ENCODE measurements at regions not wholly inside any gene's neighbourhood (a gene's known extent, or its start where the extent isn't known, plus 50 kb on each side); places are given as distances from the start of the nearest gene placed in this dataset.

DNA sequence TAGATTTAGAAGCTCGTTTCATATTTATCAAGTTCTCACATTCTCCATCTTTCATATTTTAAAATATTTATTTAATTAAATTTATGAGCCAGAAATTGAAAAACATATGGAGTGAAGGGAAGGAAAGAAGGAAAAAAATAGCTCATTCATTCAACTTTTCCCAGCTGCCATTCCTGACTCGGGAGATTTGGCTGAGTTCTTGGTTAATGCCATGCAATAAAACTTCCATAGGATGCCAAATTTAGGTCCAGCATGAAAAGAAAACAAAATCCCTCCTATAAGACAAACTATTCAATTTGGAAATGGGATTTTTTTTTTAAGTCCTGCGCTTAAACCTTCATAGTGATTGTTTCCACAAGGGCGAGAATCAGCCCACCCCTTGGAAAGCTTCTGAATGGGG, 426.1 kb upstream of the TNP1 start:
- H3K9me2 ChIP-seq (ENCODE audit: insufficient read depth, low read length): no peaks in the 10 kb centered on the region
- no peak overlapping the region for H2AFZ ChIP-seq (ENCODE audit: low read length)
- no peaks in the 10 kb centered on the region for H3K4me1 ChIP-seq (ENCODE audit: insufficient read depth, low read length, poor library complexity, severe bottlenecking)
- no peak overlapping the region for H3K4me3 ChIP-seq (ENCODE audit: low read depth, low read length, poor library complexity, severe bottlenecking)
- H3K27ac ChIP-seq (ENCODE audit: low read depth, low read length, poor library complexity, severe bottlenecking): no peak overlapping the region
- no TSS peak for BruUV-seq (replicated peaks)
- H3K4me2 ChIP-seq (ENCODE audit: low read length): no peak overlapping the region
- TF ChIP-seq EZH2phosphoT487 (IDR thresholded peaks at IDR 0.05; ENCODE audit: borderline replicate concordance, low read depth, low read length): no peak
- TF ChIP-seq, protein P1, sequence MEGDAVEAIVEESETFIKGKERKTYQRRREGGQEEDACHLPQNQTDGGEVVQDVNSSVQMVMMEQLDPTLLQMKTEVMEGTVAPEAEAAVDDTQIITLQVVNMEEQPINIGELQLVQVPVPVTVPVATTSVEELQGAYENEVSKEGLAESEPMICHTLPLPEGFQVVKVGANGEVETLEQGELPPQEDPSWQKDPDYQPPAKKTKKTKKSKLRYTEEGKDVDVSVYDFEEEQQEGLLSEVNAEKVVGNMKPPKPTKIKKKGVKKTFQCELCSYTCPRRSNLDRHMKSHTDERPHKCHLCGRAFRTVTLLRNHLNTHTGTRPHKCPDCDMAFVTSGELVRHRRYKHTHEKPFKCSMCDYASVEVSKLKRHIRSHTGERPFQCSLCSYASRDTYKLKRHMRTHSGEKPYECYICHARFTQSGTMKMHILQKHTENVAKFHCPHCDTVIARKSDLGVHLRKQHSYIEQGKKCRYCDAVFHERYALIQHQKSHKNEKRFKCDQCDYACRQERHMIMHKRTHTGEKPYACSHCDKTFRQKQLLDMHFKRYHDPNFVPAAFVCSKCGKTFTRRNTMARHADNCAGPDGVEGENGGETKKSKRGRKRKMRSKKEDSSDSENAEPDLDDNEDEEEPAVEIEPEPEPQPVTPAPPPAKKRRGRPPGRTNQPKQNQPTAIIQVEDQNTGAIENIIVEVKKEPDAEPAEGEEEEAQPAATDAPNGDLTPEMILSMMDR (conservative IDR thresholded peaks at IDR 0.05; ENCODE audit: low read length): no peak
- ChIA-PET POLR2A (interaction anchor here (1.0 kb wide), 1 partner anchor 9 kb away, joined by 3 read pairs; no protein-coding TSS in a partner anchor), CTCF (ENCODE audit: unreplicated experiment) (no interaction called here)
- no peaks in the 10 kb centered on the region for H3K36me3 ChIP-seq (ENCODE audit: insufficient read depth, low read length)
- H3K79me2 ChIP-seq (ENCODE audit: insufficient read depth, low read depth, low read length): no peaks in the 10 kb centered on the region
- H3K9me3 ChIP-seq (ENCODE audit: low read length): no peaks in the 10 kb centered on the region
- no peaks in the 10 kb centered on the region for H4K20me1 ChIP-seq (ENCODE audit: insufficient read depth, low read length)
- intact Hi-C loops (cut with micrococcal nuclease; ENCODE audit: unreplicated experiment): no loop called here
- no peak for DNase-seq (ENCODE audit: low spot score)

DNA sequence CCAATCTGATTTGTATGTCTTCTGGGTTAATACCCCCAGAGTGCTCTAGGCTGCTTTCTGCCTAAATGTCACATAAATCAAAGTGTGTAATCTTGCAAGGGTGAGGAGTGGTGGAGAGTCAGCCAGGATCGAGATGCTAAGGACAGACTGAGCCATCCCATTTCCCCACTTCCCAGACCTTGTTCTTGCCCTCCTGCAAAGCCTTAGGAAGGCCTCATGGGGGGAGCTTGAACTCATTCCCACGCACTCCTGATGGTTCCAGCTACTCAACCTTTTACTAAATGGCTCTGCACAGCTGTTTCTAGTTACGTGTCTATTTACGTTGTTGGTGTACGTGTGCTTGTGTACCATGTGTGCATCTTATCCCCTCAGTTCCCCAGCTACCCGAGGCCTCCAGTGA, 423.6 kb upstream of the TNP1 start:
- TF ChIP-seq EZH2phosphoT487 (IDR thresholded peaks at IDR 0.05; ENCODE audit: borderline replicate concordance, low read depth, low read length): no peak
- TF ChIP-seq, protein P1 (conservative IDR thresholded peaks at IDR 0.05; ENCODE audit: low read length): no peak
- Histone ChIP-seq H4K20me1 (ENCODE audit: insufficient read depth, low read length) (no peaks in the 10 kb centered on the region), H3K4me2 (ENCODE audit: low read length) (no peak overlapping the region), H2AFZ (ENCODE audit: low read length) (no peak overlapping the region), H3K36me3 (ENCODE audit: insufficient read depth, low read length) (no peaks in the 10 kb centered on the region), H3K9me2 (ENCODE audit: insufficient read depth, low read length) (no peaks in the 10 kb centered on the region), H3K9me3 (ENCODE audit: low read length) (no peaks in the 10 kb centered on the region), H3K4me1 (ENCODE audit: insufficient read depth, low read length, poor library complexity, severe bottlenecking) (no peaks in the 10 kb centered on the region), H3K4me3 (ENCODE audit: low read depth, low read length, poor library complexity, severe bottlenecking) (no peak overlapping the region), H3K27ac (ENCODE audit: low read depth, low read length, poor library complexity, severe bottlenecking) (no peak overlapping the region), H3K79me2 (ENCODE audit: insufficient read depth, low read depth, low read length) (no peaks in the 10 kb centered on the region)
- no TSS peak for BruUV-seq (replicated peaks)
- intact Hi-C loops (cut with micrococcal nuclease; ENCODE audit: unreplicated experiment): no loop called here
- ChIA-PET POLR2A (no interaction called here), CTCF (ENCODE audit: unreplicated experiment) (no interaction called here)
- DNase-seq (ENCODE audit: low spot score): no peak

DNA sequence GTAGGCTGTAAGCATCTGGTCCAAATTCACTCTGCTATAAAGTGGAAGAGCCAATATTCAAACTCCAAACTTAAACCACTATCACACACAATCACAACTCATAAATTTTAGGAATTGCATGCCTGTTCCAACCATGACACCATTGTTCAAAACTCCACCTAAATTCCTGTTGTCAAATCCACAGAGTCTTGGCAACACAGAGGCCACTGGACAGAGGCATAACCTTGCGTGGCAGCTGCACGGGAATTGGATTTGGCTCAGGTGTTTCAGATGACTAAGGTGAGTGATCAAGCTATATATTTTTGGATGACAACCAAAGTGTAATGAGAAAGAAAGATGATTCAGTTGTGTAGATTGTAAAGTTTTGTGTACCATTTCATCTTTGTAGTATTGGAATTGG, 422.7 kb upstream of the TNP1 start:
- ChIA-PET POLR2A (no interaction called here), CTCF (ENCODE audit: unreplicated experiment) (no interaction called here)
- Histone ChIP-seq H2AFZ (ENCODE audit: low read length) (no peak overlapping the region), H3K9me2 (ENCODE audit: insufficient read depth, low read length) (no peaks in the 10 kb centered on the region), H3K27ac (ENCODE audit: low read depth, low read length, poor library complexity, severe bottlenecking) (no peak overlapping the region), H3K4me2 (ENCODE audit: low read length) (no peak overlapping the region), H3K4me1 (ENCODE audit: insufficient read depth, low read length, poor library complexity, severe bottlenecking) (no peaks in the 10 kb centered on the region), H3K36me3 (ENCODE audit: insufficient read depth, low read length) (no peaks in the 10 kb centered on the region), H3K4me3 (ENCODE audit: low read depth, low read length, poor library complexity, severe bottlenecking) (no peak overlapping the region), H3K9me3 (ENCODE audit: low read length) (no peaks in the 10 kb centered on the region), H3K79me2 (ENCODE audit: insufficient read depth, low read depth, low read length) (no peaks in the 10 kb centered on the region), H4K20me1 (ENCODE audit: insufficient read depth, low read length) (no peaks in the 10 kb centered on the region)
- no TSS peak for BruUV-seq (replicated peaks)
- intact Hi-C loops (cut with micrococcal nuclease; ENCODE audit: unreplicated experiment): no loop called here
- no peak for TF ChIP-seq EZH2phosphoT487 (IDR thresholded peaks at IDR 0.05; ENCODE audit: borderline replicate concordance, low read depth, low read length)
- TF ChIP-seq, protein P1 (conservative IDR thresholded peaks at IDR 0.05; ENCODE audit: low read length): no peak
- DNase-seq (ENCODE audit: low spot score): no peak
